IPS DF 6.9 (cell line): ENCODE measurements at regions not wholly inside any gene's neighbourhood (a gene's known extent, or its start where the extent isn't known, plus 50 kb on each side); places are given as distances from the start of the nearest gene placed in this dataset.

ENCODE experiments used
- DNase-seq: peaks from one replicate; pipeline ENCODE4 v3.0.0-alpha.2; 2013; ENCODE audit warnings: low read depth, low spot score
- H3K27ac ChIP-seq: one replicate; pipeline ENCODE4 v1.5.1; 2013; ENCODE audit warnings: low read length, control low read depth
- H3K27me3 ChIP-seq: 2 replicates; pipeline ENCODE4 v1.6.1; 2013; ENCODE audit warnings: mild to moderate bottlenecking, low read length; ENCODE audit not compliant: control insufficient read depth, insufficient read depth
- H3K36me3 ChIP-seq: 2 replicates; pipeline ENCODE4 v1.6.1; 2013; ENCODE audit warnings: low read length; ENCODE audit not compliant: control insufficient read depth, insufficient read depth
- H3K4me1 ChIP-seq: 2 replicates; pipeline ENCODE4 v1.6.1; 2013; ENCODE audit warnings: low read length; ENCODE audit not compliant: control insufficient read depth, insufficient read depth
- H3K4me3 ChIP-seq: 2 replicates; pipeline ENCODE4 v1.5.1; 2013; ENCODE audit warnings: mild to moderate bottlenecking, low read length
- H3K9me3 ChIP-seq: 2 replicates; pipeline ENCODE4 v1.6.1; 2013; ENCODE audit warnings: low read length, inconsistent platforms; ENCODE audit not compliant: control insufficient read depth, insufficient read depth
- WGBS: extraction: QIAGEN DNeasy Blood & Tissue Kit; methylation state at CpG from one replicate; pipeline ENCODE4 v1.1.7; 2013; ENCODE audit warnings: mixed read lengths, missing lambda C conversion rate; ENCODE audit not compliant: insufficient read length, insufficient coverage; 5-methylcytosine and 5-hydroxymethylcytosine counted together

DNA sequence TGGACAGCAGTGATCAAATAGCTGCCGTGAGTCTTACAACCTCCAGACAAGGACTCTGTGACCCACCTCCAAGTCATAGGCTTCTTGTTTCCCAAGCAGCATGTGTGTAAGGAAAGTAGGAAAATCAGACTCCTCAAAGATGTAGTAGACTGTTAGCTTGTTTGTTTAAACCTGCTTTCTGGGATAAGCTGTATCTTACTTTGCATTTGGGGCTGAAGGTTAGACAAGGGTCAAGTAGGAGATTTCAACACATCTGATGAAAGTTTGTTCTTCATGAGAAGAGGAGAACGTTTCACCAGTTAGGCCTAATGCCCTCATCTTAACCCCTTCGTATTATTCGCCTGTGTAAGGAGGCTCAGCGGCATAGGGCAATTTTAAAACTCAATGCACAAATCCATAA lies 756.4 kb upstream of the NR2F2 start:
- H3K36me3 ChIP-seq = no peaks in the 10 kb centered on the region
- WGBS = no CpG with 5 or more reads among the region's 5 CpGs
- H3K9me3 ChIP-seq = no peaks in the 10 kb centered on the region
- no peaks in the 10 kb centered on the region for H3K27me3 ChIP-seq
- no peak overlapping the region for H3K4me3 ChIP-seq
- no peak for DNase-seq
- no peaks in the 10 kb centered on the region for H3K4me1 ChIP-seq
- no peak overlapping the region for H3K27ac ChIP-seq

DNA sequence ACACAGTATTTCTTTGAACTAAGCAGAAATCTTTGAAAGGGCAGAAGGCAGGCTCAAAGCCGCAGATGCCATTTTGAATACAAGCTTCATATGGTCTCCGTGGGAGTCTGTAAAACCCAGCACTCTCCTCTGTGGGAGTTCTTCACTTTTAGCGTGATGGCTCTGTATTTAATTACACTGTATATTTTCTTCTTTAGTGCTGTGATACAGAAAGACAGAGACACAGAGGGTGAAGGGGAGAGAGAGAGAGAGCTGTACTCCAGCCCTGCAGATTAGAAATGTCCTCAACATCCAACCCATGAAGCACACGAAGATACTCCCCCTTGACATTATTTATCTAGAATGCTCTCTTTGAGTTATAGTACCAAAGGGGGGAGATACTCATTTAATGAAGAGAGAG lies 752.6 kb upstream of the NR2F2 start:
- H3K36me3 ChIP-seq = no peaks in the 10 kb centered on the region
- no peak overlapping the region for H3K27ac ChIP-seq
- DNase-seq = no peak
- no peaks in the 10 kb centered on the region for H3K4me1 ChIP-seq
- no CpG with 5 or more reads among the region's 4 CpGs for WGBS
- H3K9me3 ChIP-seq = no peaks in the 10 kb centered on the region
- no peaks in the 10 kb centered on the region for H3K27me3 ChIP-seq
- H3K4me3 ChIP-seq = no peak overlapping the region

DNA sequence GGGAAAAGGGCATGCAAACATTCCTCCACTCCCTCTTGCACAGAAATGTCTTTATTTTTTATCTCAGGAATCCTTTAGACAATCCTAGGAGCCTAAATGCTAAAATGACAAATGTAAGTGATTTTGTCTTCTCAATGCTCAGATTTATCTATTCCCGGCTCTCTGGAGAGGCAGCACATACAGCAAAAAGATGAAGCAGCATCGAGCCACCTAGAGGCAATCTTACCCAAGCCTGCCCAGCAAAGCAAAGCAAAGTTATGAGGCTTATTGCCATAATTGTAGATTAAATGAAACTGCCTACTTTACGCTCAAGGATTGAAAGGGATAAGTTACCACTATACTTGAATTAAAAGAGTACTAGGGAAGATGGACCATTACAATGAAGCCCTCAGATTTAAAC lies 750.4 kb upstream of the NR2F2 start:
- WGBS = no CpG with 5 or more reads among the region's 3 CpGs
- H3K4me1 ChIP-seq = no peaks in the 10 kb centered on the region
- H3K4me3 ChIP-seq = no peak overlapping the region
- H3K9me3 ChIP-seq = no peaks in the 10 kb centered on the region
- H3K36me3 ChIP-seq = no peaks in the 10 kb centered on the region
- no peak overlapping the region for H3K27ac ChIP-seq
- no peak for DNase-seq
- no peaks in the 10 kb centered on the region for H3K27me3 ChIP-seq

- Histone ChIP-seq H3K36me3 (no peaks in the 10 kb centered on the region), H3K27me3 (no peaks in the 10 kb centered on the region), H3K4me1 (no peaks in the 10 kb centered on the region), H3K9me3 (no peaks in the 10 kb centered on the region), H3K4me3 (no peak overlapping the region), H3K27ac (no peak overlapping the region)
- DNase-seq = no peak
- no CpG with 5 or more reads among the region's 13 CpGs for WGBS
These were observed 748.9 kb upstream of the NR2F2 start for GRCh38 chr15:95581595-95581994.

DNA sequence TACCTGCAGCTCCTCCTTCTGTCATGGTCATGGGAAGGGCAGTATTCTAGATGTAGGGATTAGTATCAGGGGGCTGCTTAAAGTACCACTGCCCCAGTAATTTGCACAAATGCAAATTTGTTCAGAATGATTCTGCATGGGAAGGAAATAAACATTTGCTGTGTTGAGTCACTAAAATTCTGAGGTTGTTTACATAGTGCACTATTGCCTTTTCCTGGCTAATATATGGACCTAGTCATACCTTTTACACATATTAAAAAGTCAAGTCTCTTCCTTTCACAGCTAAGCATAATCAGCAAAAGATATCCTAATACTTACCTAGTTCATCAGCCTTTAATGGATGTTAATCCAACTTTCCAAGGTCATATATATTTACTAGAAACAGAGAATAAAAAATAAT lies 746.4 kb upstream of the NR2F2 start:
- H3K4me3 ChIP-seq = no peak overlapping the region

DNA sequence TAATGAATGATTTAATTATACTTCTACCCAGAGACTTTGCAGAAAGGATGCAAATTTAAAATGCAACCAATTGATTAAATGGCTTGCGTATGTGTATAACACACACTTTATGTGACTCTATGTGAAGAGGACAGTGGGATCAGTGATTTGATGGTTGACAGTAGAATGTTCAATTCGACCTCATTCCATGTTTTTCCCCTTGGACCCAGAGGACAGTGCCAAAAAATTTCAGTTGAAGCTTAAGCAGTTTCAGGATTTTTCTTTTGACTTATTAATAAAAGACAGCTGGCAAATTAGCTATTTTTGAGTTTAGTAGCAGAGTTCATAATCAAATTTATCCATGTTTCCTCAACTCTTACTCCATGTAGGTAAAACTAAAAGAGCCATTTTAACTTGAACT lies 742.4 kb upstream of the NR2F2 start:
- no peak for DNase-seq
- Histone ChIP-seq H3K27me3 (no peaks in the 10 kb centered on the region), H3K4me1 (no peaks in the 10 kb centered on the region), H3K36me3 (no peaks in the 10 kb centered on the region), H3K9me3 (no peaks in the 10 kb centered on the region), H3K27ac (no peak overlapping the region), H3K4me3 (no peak overlapping the region)
- no CpG with 5 or more reads among the region's 2 CpGs for WGBS

More for the DNA sequence above, 746.4 kb upstream of the NR2F2 start:
- no peak for DNase-seq
- H3K27me3 ChIP-seq = no peaks in the 10 kb centered on the region
- no peak overlapping the region for H3K27ac ChIP-seq
- H3K4me1 ChIP-seq = no peaks in the 10 kb centered on the region
- H3K9me3 ChIP-seq = no peaks in the 10 kb centered on the region
- H3K36me3 ChIP-seq = no peaks in the 10 kb centered on the region

GRCh38 chr15:95590533-95591044 lies 739.9 kb upstream of the NR2F2 start:
- no peaks in the 10 kb centered on the region for H3K9me3 ChIP-seq
- no peaks in the 10 kb centered on the region for H3K36me3 ChIP-seq
- no peaks in the 10 kb centered on the region for H3K27me3 ChIP-seq
- DNase-seq = no peak
- no peaks in the 10 kb centered on the region for H3K4me1 ChIP-seq
- no peak overlapping the region for H3K27ac ChIP-seq
- no CpG with 5 or more reads among the region's 5 CpGs for WGBS
- H3K4me3 ChIP-seq = no peak overlapping the region

GRCh38 chr15:95591270-95591669 lies 739.2 kb upstream of the NR2F2 start:
- H3K27me3 ChIP-seq = no peaks in the 10 kb centered on the region
- H3K4me3 ChIP-seq = no peak overlapping the region
- no CpG with 5 or more reads among the region's 5 CpGs for WGBS
- no peak overlapping the region for H3K27ac ChIP-seq
- H3K9me3 ChIP-seq = no peaks in the 10 kb centered on the region
- no peak for DNase-seq
- H3K36me3 ChIP-seq = no peaks in the 10 kb centered on the region
- H3K4me1 ChIP-seq = no peaks in the 10 kb centered on the region

DNA sequence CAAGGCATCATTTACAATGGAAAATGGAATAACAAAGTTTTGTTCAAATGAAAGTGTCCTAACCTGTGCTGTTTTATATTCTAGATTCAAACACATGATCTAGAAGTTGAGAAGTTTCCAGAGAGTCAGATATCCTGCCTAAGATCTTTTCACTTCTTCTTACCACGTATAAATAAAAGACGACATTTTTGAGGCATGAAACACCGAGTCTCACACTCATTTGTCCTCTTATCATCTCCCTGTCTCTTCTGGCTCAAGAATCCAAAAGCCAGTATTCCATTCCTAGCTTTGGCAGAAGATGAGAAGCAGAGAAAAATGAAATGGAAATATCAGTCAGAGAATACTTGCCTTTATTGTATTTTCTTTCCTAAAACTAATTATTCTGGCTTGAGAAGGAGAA lies 738.6 kb upstream of the NR2F2 start:
- Histone ChIP-seq H3K27ac (no peak overlapping the region), H3K9me3 (no peaks in the 10 kb centered on the region), H3K4me3 (no peak overlapping the region), H3K27me3 (no peaks in the 10 kb centered on the region), H3K4me1 (no peaks in the 10 kb centered on the region), H3K36me3 (no peaks in the 10 kb centered on the region)
- WGBS = no CpG with 5 or more reads among the region's 3 CpGs
- DNase-seq = no peak

- Histone ChIP-seq H3K4me3 (no peak overlapping the region), H3K9me3 (no peaks in the 10 kb centered on the region), H3K27ac (no peak overlapping the region), H3K36me3 (no peaks in the 10 kb centered on the region), H3K4me1 (no peaks in the 10 kb centered on the region), H3K27me3 (no peaks in the 10 kb centered on the region)
- WGBS = no CpG with 5 or more reads among the region's 4 CpGs
- no peak for DNase-seq
These were observed 736.0 kb upstream of the NR2F2 start for GRCh38 chr15:95594496-95594895.

DNA sequence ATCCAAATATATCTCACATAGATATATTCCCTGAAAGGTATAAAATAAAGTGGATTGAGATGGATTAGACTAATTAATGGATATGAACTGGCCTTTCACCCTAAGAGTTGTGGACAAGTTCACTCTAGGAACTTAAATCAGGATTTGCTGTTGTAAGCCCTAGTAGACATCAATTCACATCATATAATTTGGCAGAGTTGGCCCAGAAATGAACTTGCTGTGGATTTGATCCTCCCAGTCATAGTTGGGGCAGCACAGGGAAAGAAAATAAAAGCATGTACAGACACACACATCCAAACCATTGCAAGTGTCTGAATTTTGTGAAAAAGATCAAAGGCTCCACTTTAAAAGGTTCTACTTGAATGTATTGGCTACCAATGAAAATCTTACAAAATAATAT lies 734.7 kb upstream of the NR2F2 start:
- Histone ChIP-seq H3K4me3 (no peak overlapping the region), H3K27me3 (no peaks in the 10 kb centered on the region), H3K4me1 (no peaks in the 10 kb centered on the region), H3K9me3 (no peaks in the 10 kb centered on the region), H3K36me3 (no peaks in the 10 kb centered on the region), H3K27ac (no peak overlapping the region)
- DNase-seq = no peak
